HG02623 (cell line): ENCODE measurements at regions not wholly inside any gene's neighbourhood (a gene's known extent, or its start where the extent isn't known, plus 50 kb on each side); places are given as distances from the start of the nearest gene placed in this dataset.
"Not testable (repeated sequence)": the region's sequence is repeated elsewhere in the genome, so short reads cannot be mapped to it uniquely, and the experiment has no call there.

Source experiments
- ATAC-seq: cut with Tn5 transposase; IDR thresholded peaks from one replicate; pipeline ENCODE4 v1.9.1; 2021; ENCODE audit warnings: moderate library complexity; ENCODE audit not compliant: unreplicated experiment

DNA sequence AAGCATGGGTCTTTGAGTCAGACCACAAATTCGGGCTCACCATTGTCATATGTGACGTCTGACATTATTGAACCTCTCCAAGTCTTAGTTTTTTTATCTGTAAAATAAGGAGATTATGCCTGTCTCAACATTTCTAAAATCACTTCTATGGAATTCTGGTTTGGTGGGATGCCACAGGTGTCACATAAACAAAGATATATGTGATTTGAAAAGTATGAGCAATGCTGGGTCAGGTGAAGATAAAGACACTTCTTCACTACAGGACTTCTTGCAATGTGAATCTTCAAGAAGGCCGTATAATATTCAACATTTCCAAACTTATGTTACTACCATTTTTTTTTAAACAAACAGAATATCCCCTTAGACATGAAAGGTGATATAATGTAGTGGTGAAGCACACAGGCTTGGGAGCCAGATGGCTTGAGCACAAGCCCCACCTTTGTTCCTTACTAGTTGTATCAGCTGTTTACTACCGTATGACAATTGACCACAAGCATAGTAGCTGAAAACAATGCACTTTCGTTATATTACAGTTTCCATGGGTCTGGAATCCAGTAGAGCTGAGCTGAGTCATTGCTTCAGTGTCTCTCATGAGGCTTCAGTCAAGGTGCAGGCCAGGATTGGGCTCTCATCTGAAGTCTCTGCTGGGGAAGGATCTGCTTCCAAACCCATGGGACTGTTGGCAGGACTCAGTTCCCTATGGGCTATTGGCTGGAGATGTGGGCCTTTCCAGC is 87.7 kb downstream of the UTP18 start:
- ATAC-seq, result no peak

DNA sequence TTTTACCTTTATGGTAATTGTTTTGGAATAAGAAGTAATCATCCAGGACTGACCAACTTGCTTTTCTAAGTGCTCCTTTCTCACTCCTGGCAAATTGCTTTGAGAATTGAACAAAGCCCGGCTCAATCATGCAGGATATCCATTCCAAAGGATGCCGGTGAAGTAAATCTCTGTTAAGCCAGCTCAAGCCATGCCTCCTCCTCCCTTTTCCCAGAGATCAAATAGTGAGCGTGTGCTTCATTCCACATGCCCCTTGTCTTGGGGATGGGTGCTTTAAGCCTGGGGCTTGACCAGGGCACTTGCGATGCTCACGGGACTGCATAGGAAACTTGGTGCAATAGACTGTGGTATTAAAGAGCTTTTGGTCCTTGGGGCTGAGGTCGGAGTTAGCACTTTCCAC is 90.7 kb downstream of the UTP18 start:
- no peak for ATAC-seq

DNA sequence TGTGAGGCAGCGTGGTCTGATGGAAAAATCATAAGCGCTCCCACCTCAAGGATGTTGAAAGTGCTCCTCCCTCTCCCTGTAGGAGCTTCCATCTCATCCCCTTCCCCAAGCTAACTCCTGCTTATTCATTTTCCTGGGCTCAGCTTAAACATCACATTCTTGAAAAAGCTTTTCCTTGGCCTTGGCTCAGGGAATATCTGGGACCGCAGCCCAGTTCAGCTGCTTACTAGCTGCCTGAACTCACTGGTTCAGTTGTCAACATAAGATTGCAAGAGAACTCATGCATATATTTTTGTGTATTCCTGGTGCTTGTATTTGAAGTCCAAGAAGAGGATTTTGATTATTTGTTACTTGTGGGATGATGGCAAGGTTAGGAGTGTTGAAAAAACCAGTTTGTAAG is 91.5 kb downstream of the UTP18 start:
- no peak for ATAC-seq

DNA sequence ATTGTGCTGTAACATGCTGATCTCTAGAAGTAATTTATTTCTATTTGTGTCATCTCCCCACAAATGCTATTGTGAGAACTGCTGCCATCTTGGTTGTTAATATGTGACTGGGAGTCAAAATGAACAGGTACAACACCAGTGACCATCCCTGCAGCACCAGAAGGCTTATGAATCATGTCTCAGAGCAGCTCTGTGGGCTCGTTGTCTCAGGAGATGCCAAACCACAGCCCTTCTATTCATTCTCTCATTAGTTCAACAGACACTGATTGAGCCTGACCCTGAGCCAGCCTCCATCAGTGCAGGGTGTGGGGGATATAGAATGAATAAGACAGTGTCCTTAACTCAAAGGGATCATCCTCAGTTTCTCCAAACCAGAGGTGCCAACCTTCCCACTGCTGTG is 92.5 kb downstream of the UTP18 start:
- ATAC-seq, result no peak

DNA sequence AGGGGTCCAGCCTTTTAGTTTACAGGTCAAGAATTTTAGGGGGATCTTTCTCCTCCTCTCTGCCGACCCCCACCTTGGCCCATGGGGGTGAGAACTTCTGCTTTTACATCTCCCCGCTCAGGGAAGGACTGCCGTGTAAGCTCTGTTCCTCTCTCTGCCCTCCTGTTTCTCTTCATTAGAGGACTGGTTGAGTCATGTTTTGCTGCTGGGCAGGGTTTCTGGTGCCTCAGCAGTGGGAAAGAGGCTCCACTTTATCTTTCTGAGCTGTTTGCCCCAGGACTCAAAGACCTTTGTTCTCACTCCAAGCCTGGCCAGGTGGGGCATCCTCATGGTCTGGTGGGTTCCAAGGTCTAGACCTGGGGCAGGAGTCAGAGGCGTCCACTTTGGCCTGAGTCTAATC is 93.0 kb downstream of the UTP18 start:
- no peak for ATAC-seq

DNA sequence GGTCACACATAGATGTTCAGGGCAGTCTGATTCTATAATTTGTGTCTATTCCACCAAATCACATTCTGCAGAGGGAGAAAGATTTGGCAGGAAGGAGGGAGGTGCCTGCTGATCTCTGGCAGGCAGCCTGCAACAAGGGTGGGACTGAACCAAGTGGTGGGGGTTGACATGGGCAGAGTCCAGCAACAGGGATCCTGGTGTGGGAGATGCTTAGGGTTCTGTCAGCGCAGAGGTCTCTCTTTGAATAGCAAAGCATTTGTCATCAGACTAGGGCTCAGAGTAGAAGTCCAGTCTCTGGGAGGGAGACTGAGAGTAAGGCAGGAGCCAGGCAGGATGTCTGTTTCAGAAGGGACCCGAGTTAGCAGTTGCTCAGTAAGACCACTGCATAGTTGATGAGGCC is 94.6 kb downstream of the UTP18 start:
- no peak for ATAC-seq

DNA sequence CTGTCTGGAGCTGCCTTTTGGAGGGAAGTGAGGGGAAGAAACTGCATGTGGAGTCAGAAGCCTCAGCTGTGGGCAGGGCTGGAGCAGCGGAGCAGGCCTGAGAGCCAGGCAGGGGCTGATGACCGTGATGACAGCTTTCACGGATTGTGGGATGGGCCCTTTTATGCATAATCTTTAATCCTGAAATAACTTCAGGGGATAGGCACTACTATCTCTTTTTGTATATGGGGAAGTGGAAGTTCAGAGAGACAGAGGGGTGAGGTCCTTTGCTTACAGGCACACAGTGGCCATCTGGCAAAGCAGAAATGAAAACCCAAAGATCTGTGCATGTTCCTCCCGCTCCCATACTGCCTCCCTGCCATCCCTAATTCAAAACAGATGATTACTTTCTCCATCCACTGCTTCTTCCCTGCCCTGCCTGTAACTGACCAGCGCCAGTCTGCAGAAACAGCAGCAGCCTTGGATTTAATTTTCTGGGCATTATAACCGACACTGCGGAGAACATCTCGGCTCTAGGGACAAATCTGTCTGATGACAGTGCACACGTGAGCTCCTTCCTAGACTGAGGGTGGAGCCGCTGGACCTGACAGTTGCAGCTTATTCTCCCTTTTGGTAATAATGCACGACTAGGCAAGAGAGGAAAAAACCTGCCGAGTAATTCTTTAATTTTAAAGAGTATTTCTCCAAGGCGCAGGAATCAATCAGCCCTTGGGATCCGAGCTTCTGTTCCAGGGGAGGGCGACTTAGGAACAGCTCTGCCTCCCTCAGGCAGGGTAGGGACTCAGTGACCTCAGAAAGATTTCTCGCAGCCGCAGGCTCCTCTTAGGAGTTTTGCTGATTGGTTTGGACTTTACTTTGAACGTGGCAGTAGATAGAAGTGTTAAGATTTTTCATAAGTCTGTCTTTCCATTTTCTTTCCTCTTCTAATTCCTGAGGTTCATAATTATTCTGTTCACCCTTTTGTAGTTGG is 95.4 kb downstream of the UTP18 start:
- no peak for ATAC-seq

DNA sequence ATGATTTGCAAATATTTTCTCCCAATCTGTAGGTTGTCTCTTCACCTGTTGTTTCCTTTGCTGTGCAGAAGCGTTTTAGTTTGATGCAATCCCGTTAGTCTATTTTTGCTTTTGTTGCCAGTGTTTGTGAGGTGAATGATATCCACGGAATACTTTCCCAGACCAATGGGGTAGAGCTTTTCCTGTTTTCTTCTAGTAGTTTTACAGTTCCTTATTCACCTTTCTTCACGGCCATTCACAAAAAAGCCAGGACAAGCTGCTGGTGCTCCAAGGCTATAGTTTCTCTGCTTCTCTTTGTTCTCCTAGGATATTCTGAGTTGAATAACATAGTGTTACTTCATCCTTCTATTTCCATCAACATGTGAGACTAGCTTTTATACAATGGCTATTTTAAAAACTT is 98.7 kb downstream of the UTP18 start:
- ATAC-seq, result no peak

DNA sequence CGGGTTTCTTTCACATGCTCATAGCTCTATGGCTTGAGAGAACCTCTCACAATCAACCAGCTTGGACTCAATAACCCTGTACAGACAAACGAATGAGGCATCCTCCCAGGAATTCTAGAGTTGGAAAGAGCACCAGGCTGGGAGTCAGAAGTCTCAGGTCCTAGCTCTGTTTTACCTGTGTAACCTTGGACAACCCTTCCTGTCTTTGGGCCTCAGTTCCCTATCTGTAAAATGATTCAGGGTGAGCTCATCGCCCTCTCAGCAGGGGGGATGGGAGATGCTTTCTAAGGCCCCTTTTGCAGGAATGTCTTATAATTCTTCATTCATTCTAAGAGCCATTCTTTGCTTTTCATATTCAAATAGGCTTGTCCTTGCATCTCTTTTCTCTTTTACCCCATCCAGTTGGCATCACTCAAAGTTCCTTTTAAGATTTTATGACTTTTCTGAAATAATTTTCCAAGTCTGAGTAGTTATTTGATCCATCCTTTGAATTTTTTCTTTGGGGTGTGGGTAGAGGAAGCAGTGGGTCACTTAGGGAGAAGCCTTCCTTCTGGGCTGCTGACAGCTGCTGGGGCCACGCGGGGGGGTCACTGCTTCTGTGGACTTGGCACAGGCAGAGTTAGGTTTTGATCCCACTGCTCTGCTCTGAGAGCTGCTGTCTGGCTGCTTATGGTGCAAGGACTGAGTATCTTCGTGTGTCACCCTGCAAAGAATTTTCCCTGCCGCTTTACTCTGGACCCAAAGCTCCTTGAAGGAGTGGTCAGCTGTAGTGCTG is 102.7 kb downstream of the UTP18 start:
- no peak for ATAC-seq

DNA sequence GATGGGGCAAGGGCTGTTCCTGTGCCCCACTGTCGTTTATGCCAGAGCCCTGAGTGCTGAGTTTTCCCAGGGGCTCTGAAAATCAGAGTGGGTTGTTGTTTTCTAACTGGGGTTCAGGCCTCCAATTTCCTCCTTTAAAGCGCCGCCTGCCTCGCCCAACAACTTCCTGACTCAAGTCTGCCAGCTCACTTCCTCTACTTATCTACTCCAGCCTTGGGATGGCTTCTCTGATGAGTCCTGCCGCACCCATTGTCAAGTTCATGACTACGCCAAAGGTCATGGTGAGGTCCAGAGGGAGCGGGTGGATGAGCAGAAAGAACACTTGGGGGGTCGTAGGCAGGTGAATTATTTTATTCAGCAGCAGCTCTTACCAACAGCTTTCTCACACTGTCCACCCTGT is 104.7 kb downstream of the UTP18 start:
- no peak for ATAC-seq

DNA sequence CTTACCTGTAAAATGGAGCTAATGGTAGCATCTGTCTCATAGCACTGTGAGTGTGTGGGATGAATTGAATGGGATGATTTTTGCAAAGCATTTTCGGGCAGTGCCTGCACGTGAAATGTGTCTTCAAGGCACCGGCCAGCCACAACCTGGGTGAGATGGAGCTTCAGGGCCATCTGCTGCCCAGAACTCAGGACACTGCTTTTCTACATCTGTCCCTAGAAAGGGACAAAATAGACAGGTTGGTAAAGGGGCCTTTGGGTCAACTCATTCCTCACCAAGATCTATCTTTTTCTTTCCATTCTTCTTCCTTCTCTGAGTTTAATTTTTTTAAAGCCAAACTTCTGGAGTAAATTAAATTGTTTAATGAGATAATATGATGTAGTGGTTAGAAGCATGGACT is 106.5 kb downstream of the UTP18 start:
- no peak for ATAC-seq

DNA sequence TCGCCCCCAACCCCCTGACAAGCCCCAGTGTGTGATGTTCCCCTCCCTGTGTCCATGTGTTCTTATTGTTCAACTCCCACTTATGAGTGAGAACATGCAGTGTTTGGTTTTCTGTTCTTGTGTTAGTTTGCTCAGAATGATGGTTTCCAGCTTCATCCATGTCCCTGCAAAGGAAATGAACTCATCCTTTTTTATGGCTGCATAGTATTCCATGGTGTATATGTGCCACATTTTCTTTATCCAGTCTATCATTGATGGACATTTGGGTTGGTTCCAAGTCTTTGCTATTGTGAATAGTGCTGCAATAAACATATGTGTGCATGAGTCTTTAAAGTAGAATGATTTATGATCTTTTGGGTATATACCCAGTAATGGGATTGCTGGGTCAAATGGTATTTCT is 107.5 kb downstream of the UTP18 start:
- ATAC-seq, result not testable (repeated sequence)

DNA sequence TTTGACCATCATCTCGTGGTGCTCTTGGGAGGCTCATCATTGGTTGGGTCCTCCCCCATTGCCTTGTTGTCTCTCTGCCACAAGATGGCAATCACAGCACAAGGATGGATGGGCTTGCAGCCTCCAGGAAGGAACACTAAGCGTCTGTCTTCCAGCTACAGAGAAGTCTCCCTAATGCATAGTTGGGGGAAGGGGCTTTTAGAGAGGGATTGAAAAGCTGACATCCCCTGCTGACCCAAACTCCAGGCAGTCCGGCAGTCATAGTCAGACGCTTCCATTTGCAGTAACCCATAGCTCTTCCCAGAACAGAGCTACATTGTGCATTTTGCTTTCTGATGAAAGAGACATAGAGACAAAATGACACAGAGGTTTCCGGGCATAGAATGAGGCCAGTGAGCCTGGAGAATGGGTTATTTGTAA is 111.4 kb downstream of the UTP18 start:
- no peak for ATAC-seq

DNA sequence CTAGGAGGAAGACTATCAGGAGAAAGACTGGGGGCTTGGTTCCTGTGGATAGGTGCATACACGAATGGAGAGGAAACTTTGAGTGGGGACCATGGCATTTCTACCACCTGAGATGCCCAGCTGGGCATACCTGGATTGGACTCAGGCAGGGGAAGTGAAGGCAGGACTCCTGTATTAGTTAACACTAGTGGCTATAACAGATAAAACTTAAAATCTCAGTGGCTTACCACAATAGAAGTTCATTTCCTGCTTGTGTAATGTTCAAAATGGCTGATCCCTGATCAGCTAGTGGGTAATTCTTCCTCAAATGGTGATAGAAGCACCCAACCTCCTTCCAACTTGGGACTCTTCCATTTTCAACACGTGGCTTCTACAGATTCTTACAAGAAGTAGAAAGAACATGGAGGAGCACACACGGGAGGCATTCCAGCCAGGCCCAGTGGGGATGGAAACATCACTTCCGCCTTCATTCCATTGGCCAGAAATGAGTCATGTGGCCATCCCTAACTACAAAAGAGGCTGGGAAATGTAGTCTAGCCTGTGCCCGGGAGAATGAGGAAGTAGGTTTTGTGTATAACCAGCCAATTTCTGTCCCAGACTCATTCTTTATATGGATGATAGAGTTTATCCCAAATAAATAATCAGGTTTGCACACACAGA is 112.1 kb downstream of the UTP18 start:
- ATAC-seq, result no peak

DNA sequence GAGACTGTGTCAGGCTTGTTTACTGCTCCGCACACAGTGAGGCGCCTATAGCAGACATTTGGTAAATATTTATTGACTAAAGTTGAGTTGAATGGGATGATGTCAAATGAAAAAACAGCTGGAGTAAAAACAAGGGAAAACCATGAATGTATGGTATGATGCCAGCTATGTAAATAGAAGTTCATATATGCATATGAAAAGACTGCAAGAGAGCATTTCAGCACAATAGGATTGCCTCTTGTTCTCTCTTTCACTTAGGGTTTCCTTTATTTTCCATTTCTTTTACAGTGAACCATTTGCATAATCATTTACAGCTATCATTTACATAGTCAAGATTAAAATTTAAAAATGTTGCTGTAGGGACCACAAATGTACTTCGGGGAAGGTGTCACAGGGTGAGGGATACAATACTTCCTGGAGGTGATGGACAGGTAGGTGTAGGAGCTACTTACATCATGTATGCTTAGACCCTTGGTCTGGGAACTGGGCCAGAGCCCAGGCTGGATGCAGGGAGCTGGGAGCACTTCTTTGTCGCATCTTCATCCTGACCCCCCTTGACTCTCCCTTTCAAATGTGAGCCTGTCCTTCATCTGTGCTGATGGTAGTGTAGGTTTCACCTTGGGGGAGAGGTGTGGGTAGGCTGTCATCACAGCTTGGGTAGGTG is 113.3 kb downstream of the UTP18 start:
- ATAC-seq, result no peak

DNA sequence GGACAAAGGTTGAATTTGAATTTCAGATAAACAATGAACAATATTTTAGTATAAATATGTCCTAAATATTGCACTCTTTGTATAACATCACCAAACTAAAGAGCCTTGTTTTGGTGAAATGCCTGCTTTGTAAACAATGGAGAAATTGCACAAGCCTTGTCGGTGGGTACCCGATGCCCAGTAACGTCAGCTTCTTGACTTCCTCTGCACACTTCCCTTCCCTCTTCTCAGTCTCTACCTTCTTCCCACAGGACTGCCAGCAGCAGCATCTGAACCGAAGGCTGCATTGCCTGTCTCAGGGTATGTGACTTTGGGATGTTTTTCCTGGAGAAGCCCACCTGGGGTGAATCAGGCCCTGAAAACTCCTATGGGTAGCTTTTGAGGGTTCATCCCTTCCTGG is 113.9 kb downstream of the UTP18 start:
- no peak for ATAC-seq

DNA sequence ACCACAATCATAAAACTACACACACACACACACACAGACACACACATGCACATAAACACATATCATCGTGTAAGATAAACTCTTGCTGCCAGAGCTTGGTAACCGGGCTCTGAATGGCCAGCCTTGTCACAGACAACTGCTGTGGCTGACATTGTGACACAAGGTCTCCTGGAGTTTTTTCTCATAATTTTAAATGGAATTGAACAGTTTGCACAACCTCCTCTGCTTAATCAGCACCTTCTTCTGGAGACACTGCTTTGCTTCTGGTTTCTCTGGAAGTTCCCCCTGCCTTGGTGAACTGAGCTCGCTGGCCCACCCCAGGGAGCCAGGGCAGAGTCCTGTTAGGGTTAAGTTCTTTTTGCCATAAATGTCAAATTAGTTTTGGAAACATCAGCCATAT is 115.4 kb downstream of the UTP18 start:
- ATAC-seq, result no peak

DNA sequence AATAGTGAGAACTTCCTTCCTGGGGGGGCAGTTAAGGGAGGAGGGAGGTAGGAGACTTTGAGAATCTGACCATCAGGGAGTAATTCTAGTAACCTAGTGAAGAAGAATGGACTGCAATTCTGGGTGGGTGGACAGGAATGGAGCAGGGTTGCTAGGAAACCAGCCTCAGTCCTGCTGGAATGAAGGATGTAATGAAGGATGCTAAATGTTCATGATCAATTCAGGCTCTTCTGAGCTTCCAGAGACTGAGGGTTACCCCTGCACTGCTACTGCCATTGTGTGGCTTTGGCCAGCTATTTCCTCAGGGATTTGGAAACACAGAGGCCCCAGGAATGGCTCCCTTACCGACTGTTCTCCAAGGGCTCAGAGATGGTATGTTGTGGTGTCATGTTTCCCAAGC is 116.4 kb downstream of the UTP18 start:
- no peak for ATAC-seq

DNA sequence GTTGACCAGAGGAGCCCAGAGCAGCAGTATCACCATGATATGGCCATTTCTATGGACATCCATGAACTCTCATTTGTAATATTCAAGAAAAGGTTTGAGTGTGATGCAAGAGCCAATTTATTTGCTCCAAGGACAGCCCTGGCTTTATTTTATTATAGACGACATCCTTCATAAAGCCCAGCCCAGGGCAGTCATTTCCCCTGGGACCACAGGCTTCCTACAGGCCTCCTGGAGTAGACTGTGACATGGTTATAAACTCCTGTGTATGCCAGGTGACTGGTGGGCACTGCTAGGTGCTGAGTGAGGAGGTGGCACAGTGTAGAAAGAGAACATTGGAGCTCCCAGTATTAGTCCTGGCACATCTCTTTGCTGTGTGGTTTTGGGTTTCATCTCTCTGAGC is 120.9 kb downstream of the UTP18 start:
- no peak for ATAC-seq

DNA sequence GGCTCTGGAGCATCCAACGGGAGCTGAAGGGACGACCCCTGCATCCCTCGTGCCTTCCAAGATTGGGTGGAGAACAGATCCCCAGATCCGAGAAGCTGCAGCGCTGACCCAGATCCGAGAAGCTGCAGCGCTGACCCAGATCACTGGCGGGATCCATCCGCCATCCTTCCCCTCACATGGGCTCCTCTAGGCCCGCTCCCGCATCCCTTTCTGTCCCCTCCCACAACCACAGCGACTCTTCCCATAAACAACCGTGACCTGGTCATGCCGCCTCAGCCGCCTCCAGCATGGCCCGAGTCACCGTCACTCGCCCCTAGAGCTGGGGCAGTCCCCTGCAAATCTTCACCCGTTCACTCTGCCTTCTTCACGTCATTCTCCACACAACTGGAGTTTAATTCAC is 124.9 kb downstream of the UTP18 start:
- ATAC-seq, result no peak
